ENCODE measurements at regions not wholly inside any gene's neighbourhood (a gene's known extent, or its start where the extent isn't known, plus 50 kb on each side); places are given as distances from the start of the nearest gene placed in this dataset.

- Histone ChIP-seq H3K36me3 (ENCODE audit: control insufficient read depth in 2 of 3, insufficient read depth in 3 of 3, low read length in 3 of 3) (no peaks in the 10 kb centered on the region), H3K4me1 (ENCODE audit: control insufficient read depth in 2 of 3, insufficient read depth in 2 of 3, low read depth in 1 of 3, low read length in 3 of 3) (no peaks in the 10 kb centered on the region), H3K27me3 (ENCODE audit: control insufficient read depth, insufficient read depth, low read length) (no peaks in the 10 kb centered on the region), H3K4me3 (ENCODE audit: low read length in 3 of 3) (no peak overlapping the region), H3K27ac (ENCODE audit: low read depth in 2 of 2, low read length in 2 of 2) (no peak overlapping the region), H3K9ac (ENCODE audit: low read length in 3 of 3) (no peak overlapping the region), H3K9me3 (ENCODE audit: control insufficient read depth in 2 of 3, insufficient read depth in 1 of 3, low read length in 3 of 3) (no peaks in the 10 kb centered on the region)
- FAIRE-seq (no peak), DNase-seq (no peak)
- TF ChIP-seq, protein P1, sequence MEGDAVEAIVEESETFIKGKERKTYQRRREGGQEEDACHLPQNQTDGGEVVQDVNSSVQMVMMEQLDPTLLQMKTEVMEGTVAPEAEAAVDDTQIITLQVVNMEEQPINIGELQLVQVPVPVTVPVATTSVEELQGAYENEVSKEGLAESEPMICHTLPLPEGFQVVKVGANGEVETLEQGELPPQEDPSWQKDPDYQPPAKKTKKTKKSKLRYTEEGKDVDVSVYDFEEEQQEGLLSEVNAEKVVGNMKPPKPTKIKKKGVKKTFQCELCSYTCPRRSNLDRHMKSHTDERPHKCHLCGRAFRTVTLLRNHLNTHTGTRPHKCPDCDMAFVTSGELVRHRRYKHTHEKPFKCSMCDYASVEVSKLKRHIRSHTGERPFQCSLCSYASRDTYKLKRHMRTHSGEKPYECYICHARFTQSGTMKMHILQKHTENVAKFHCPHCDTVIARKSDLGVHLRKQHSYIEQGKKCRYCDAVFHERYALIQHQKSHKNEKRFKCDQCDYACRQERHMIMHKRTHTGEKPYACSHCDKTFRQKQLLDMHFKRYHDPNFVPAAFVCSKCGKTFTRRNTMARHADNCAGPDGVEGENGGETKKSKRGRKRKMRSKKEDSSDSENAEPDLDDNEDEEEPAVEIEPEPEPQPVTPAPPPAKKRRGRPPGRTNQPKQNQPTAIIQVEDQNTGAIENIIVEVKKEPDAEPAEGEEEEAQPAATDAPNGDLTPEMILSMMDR (IDR thresholded peaks at IDR 0.05; ENCODE audit: borderline replicate concordance, extremely low read depth, insufficient read depth) = no peak
- intact Hi-C loops (cut with DNase I) = no loop called here
Measured at GRCh38 chr12:16756833-16757555, 151.0 kb upstream of the LMO3 start.

- FAIRE-seq = no peak
- H3K27me3 ChIP-seq (ENCODE audit: control insufficient read depth, insufficient read depth, low read length) = no peaks in the 10 kb centered on the region
- intact Hi-C loops (cut with DNase I) = no loop called here
Measured at GRCh38 chr12:16730772-16731171, 124.8 kb upstream of the LMO3 start.

GRCh38 chr12:16726879-16727278 lies 120.9 kb upstream of the LMO3 start:
- Histone ChIP-seq H3K9me3 (ENCODE audit: control insufficient read depth in 2 of 3, insufficient read depth in 1 of 3, low read length in 3 of 3) (no peaks in the 10 kb centered on the region), H3K9ac (ENCODE audit: low read length in 3 of 3) (no peak overlapping the region), H3K36me3 (ENCODE audit: control insufficient read depth in 2 of 3, insufficient read depth in 3 of 3, low read length in 3 of 3) (no peaks in the 10 kb centered on the region), H3K27me3 (ENCODE audit: control insufficient read depth, insufficient read depth, low read length) (no peaks in the 10 kb centered on the region), H3K4me1 (ENCODE audit: control insufficient read depth in 2 of 3, insufficient read depth in 2 of 3, low read depth in 1 of 3, low read length in 3 of 3) (no peaks in the 10 kb centered on the region), H3K4me3 (ENCODE audit: low read length in 3 of 3) (no peak overlapping the region), H3K27ac (ENCODE audit: low read depth in 2 of 2, low read length in 2 of 2) (no peak overlapping the region)
- intact Hi-C loops (cut with DNase I) = no loop called here
- TF ChIP-seq, protein P1 (IDR thresholded peaks at IDR 0.05; ENCODE audit: borderline replicate concordance, extremely low read depth, insufficient read depth) = no peak
- no peak for FAIRE-seq
- DNase-seq = no peak

More at GRCh38 chr12:16730772-16731171, 124.8 kb upstream of the LMO3 start:
- DNase-seq = no peak
- Histone ChIP-seq H3K9ac (ENCODE audit: low read length in 3 of 3) (no peak overlapping the region), H3K9me3 (ENCODE audit: control insufficient read depth in 2 of 3, insufficient read depth in 1 of 3, low read length in 3 of 3) (no peaks in the 10 kb centered on the region), H3K36me3 (ENCODE audit: control insufficient read depth in 2 of 3, insufficient read depth in 3 of 3, low read length in 3 of 3) (no peaks in the 10 kb centered on the region), H3K27ac (ENCODE audit: low read depth in 2 of 2, low read length in 2 of 2) (no peak overlapping the region), H3K4me3 (ENCODE audit: low read length in 3 of 3) (no peak overlapping the region), H3K4me1 (ENCODE audit: control insufficient read depth in 2 of 3, insufficient read depth in 2 of 3, low read depth in 1 of 3, low read length in 3 of 3) (no peaks in the 10 kb centered on the region)
- TF ChIP-seq, protein P1 (IDR thresholded peaks at IDR 0.05; ENCODE audit: borderline replicate concordance, extremely low read depth, insufficient read depth) = no peak

Measured in kidney (tissue), 13 donors.